ENCODE measurements at regions not wholly inside any gene's neighbourhood (a gene's known extent, or its start where the extent isn't known, plus 50 kb on each side); places are given as distances from the start of the nearest gene placed in this dataset.

DNA sequence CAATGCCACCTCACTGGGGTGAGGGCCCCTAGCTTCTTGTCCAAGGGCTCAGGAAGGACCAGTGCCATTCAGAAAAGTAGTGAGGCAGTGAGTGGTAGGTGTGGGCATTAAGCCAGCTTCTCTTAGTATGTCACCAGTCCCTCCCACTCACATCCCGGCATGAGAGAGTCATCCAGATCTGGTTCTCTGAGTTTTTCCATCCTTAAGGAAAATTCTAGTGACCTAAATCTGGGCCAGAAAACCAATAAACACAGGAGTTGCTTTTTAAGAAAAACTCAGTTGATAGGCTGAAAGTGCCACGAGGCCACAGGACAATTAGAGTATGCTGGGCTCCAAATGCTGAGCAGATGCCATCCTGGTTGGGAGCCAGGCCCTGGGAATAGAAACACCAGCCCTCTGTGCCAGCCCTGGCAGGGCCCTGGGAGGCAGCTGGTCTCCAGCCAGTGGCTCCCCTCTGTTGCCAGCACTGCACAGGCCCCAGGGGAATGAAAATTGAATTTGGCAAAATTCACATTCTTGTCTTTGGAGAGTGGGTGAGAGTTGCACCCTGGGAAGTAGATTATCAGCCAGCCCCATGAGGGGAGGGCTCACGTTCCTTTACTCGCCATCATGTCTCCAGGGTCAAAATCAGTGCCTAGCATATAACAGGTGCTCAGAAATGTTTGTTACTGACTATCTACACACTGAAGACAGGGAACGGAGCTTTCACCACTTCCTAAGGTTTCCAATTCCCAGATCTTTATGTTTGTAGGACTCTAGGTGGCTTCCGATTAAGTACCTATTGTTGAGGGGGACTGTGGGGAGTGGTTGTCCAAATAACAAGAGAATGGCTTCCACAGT is 52.8 kb downstream of the FAM43A start:
- DNase-seq (ENCODE audit: extremely low spot score, insufficient read length, low read depth) (no peak), FAIRE-seq (no peak)

GRCh38 chr3:194739498-194740284 is 54.0 kb downstream of the FAM43A start:
- DNase-seq (ENCODE audit: extremely low spot score, insufficient read length, low read depth): no peak

DNA sequence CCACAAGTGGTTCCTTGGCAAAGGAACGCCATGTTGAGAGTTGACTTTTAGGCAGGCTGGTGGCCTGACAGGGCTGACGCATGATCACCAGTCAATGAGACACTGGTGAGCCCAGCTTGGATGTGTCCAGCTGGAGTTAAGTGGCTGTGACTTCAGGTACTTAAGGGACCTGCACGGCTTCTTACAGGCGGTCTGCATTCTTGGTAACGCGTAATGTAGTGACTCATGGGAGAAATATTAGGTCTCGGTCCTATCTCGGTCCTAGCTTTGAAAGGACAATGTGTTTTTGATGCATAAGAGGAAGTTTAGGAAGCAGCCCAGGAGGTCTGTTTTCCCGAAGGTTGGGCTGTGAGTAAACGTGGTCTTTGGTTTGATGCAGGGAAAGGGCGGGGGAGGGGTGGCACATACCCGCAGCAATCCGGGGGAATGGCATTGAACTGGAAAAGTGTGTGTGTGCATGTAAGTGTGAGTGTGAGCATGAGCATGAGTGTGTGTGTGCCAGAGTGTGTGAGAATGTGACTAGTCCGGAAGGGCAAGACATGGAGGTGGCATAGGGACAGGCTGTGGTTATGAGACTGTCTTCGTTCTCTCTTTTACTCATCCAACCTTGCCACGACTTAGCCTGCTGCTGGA is 55.3 kb downstream of the FAM43A start:
- FAIRE-seq: no peak
- DNase-seq (ENCODE audit: extremely low spot score, insufficient read length, low read depth): no peak

More at GRCh38 chr3:194739498-194740284, 54.0 kb downstream of the FAM43A start:
- FAIRE-seq: no peak

- FAIRE-seq (no peak), DNase-seq (ENCODE audit: extremely low spot score, insufficient read length, low read depth) (no peak)
These were observed 56.2 kb downstream of the FAM43A start for GRCh38 chr3:194741916-194742315.

DNA sequence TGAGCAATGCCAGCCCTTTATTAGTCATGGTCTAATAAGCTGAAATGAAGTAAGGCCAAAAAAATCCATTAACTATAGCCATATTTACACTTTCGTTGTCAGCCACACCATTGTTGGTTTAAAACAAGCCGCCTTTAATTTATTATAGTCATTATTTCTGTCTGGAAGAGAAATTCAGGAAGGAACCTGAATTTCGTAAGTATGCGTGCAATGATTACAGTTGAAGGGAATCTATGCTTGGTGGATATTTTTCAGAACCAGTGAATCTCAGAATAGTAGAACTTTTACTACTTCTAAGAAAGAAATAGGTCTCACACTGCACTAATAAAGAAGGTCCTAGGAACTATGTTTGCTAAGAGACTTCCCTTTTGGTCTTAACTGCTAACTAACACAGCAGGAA is 59.1 kb downstream of the FAM43A start:
- no peak for DNase-seq (ENCODE audit: extremely low spot score, insufficient read length, low read depth)
- no peak for FAIRE-seq

- DNase-seq (ENCODE audit: extremely low spot score, insufficient read length, low read depth) (no peak), FAIRE-seq (no peak)
These were observed 59.9 kb downstream of the FAM43A start for GRCh38 chr3:194745422-194746184.

DNA sequence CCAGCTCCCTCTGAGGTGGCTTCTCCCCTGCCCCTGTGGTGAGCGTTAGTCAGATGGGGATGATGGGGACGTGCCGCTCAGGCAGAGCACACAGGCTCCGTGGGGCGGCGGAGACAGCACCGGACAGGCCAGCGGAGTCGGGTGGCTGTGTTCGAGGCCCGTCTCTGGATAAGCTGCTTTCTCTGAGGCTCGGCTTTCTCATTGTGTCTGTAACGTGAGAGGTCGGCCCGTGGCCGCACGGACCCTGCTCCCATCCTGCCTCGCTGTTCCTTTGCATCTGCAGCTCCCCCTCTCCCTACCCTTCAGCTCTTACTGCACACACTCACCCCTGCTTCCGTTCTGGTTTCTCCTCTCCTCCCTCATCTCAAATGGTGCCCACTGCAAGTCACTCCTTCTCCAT is 62.5 kb downstream of the FAM43A start:
- no peak for FAIRE-seq
- no peak for DNase-seq (ENCODE audit: extremely low spot score, insufficient read length, low read depth)

DNA sequence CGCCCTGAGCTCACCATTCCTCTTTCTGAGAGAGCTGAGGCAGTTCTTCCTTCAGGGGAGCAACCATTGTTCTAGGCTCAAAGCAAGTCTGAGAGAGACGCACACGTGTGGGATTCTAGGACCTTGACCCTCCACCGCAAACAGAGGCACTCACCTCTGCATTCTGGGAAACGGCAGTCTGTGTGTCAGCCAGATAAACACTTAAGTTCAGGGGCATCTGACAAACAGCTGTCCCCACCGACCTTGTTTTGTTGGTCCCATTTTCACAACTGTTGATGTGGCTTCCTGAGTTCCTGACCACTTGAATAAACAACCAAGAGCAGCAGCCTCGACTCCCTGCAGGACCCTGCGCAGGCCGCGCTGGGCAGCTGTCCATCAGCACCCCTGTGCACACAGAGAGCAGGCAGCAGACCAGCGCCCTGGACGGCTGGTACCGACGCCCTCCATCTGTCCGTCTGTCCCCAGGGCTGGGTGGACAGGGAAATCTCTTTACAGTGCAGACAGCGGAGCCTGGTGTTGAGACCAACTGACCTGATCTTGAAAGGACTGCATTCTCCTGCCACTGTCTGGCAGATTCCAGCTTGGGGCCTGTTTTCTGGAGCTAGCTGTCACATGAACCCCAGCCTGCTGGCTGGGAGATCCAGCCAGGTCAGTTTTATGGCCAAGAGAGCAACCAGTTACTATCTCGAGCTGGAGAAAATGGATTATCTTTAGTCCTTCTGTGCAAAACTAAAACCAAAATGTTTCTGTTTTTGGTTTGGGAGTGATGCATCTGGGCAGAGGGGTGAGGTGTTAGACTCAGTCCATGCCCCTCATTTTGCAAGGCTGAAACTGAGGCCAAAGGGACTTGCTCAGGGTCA is 64.2 kb downstream of the FAM43A start:
- no peak for FAIRE-seq

GRCh38 chr3:194750491-194750828 is 64.8 kb downstream of the FAM43A start:
- FAIRE-seq (no peak), DNase-seq (ENCODE audit: extremely low spot score, insufficient read length, low read depth) (no peak)

More for the DNA sequence above, 64.2 kb downstream of the FAM43A start:
- no peak for DNase-seq (ENCODE audit: extremely low spot score, insufficient read length, low read depth)

- FAIRE-seq (no peak), DNase-seq (ENCODE audit: extremely low spot score, insufficient read length, low read depth) (no peak)
These were observed 70.2 kb downstream of the FAM43A start for GRCh38 chr3:194755671-194756459.

DNA sequence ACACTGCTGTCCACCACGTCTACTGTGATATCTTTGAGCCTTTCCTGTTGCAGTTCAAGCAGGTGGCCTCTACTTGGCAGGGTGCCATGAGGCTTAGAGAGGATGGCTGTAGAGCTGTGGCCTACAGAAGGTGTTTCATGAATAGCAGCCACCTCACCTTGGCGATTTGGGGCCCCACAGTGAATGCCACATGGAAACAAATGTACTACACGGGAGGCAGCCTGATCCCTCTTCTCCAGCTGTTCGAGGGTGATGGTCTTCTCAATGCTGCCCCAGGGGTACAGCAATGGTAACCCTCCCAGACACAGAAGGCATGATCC is 70.7 kb downstream of the FAM43A start:
- FAIRE-seq: no peak

GRCh38 chr3:194756791-194757325 is 71.2 kb downstream of the FAM43A start:
- no peak for DNase-seq (ENCODE audit: extremely low spot score, insufficient read length, low read depth)
- no peak for FAIRE-seq

More for the DNA sequence above, 70.7 kb downstream of the FAM43A start:
- DNase-seq (ENCODE audit: extremely low spot score, insufficient read length, low read depth): no peak

GRCh38 chr3:194757647-194758061 is 72.0 kb downstream of the FAM43A start:
- FAIRE-seq (no peak), DNase-seq (ENCODE audit: extremely low spot score, insufficient read length, low read depth) (no peak)

DNA sequence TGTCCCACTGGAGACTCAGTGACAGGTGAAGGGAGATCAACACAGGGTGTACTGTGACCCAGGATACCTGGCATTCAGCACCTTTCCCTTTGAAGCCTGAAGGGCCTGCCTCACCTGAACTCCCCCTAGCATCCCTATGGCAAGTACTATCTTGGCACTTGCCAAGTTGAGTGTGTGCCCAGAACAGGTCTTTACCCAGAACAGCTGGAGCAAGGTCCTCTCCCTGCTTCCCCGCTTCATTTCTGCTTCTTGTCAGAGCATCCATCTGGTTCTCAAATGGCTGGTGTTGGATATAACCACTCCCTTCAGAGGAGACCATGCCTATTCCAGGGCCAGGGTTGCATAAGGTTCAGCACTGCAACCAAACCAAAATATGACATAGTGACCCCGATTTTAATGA is 73.0 kb downstream of the FAM43A start:
- DNase-seq (ENCODE audit: extremely low spot score, insufficient read length, low read depth) (no peak), FAIRE-seq (no peak)

DNA sequence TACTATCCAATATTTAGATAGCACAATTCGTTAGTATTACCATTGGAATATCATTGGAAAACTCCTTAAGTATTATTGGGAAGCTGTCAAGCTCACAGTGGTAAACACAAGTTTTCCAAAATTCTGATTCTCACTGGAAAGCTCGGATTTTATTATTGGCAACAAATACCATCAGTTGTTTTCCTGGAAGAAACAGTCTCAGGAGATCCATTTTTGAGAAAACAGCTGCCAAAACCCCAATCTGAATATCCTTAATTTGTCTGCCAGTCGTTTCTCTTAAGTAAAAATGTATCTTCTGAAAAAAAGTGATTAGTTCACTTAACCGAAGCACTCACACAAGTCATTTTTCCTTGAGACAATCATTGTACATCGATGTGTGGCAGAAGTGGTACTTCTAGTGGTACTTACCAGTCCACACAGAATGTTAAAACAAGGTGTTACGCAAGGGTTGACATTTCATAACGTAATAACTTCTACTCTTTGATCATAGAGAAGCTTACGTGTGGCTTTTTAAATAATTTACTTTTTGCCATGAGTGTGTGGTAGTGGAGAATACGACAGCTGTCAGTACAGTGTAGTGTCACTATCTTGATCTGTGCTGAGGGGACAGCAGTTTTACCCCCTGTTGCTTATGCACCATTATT is 74.9 kb downstream of the FAM43A start:
- DNase-seq (ENCODE audit: extremely low spot score, insufficient read length, low read depth) (no peak), FAIRE-seq (no peak)

DNA sequence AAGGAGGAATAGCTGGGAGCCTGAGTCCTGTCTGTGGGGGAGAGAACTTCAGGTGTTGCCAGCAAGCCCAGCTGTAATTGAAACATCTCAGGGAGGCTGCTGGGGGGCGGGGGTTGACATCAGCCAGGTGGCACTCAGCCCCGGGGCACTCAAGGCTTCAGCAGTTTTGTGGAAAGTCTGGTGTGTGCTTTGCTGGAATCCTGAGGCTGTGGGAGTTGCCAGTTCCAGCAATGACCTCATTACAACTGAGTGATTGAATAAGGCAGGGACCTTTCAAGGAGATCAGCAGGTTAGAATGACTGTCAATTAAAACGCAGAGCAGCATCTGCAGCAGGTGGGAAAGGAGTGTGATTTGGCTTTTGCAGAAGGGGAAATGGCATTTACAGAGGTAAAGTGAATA is 75.7 kb downstream of the FAM43A start:
- FAIRE-seq (no peak), DNase-seq (ENCODE audit: extremely low spot score, insufficient read length, low read depth) (no peak)

DNA sequence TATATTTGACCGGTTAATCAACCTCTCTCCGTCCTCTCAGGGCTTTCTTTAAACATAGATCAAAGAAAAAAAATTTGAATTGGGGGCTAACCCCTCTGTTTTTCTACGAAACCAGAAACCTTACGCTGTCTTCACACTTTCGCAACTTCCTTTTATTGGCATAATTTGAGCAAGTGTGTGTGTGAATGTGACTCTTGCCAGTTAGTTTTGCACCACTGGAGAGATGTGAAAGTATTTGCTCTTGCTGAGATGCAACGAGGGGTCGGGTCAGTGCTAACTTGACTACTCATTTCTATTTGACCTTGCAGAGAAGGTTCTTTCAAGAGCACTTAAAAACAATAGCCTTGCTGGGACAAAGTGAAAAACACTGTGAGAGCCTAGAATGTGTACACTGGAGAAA is 81.2 kb downstream of the FAM43A start:
- no peak for DNase-seq (ENCODE audit: extremely low spot score, insufficient read length, low read depth)

More for the DNA sequence above, 81.2 kb downstream of the FAM43A start:
- FAIRE-seq: no peak

Measured in GM18507 (cell line).